Fibroblast of lung (primary cell): ENCODE measurements at regions not wholly inside any gene's neighbourhood (a gene's known extent, or its start where the extent isn't known, plus 50 kb on each side); places are given as distances from the start of the nearest gene placed in this dataset.

Source experiments
- DNase-seq, 2 donors: peaks; one replicate each; pipeline versions ENCODE4 v3.0.0 to v3.0.0-alpha.2; 2010; ENCODE audit warnings: low read depth in 2 of 2
- H2AFZ ChIP-seq: 2 replicates; pipeline ENCODE4 v1.5.1; 2012; ENCODE audit warnings: low read length, control low read depth, inconsistent platforms
- H3K27ac ChIP-seq: 2 replicates; pipeline ENCODE4 v1.5.1; 2011; ENCODE audit warnings: low read length, control low read depth; ENCODE audit not compliant: insufficient read depth
- H3K27me3 ChIP-seq: 2 replicates; pipeline ENCODE4 v1.5.1; 2011; ENCODE audit warnings: mild to moderate bottlenecking, low read length; ENCODE audit not compliant: control insufficient read depth, insufficient read depth
- H3K36me3 ChIP-seq: 2 replicates; pipeline ENCODE4 v1.5.1; 2011; ENCODE audit warnings: low read length; ENCODE audit not compliant: control insufficient read depth, insufficient read depth
- H3K4me1 ChIP-seq: 2 replicates; pipeline ENCODE4 v1.5.1; 2011; ENCODE audit warnings: low read length; ENCODE audit not compliant: control insufficient read depth, insufficient read depth; ENCODE audit errors: extremely low read depth
- H3K4me2 ChIP-seq: 2 replicates; pipeline ENCODE4 v1.5.1; 2011; ENCODE audit warnings: low read length, control low read depth; ENCODE audit not compliant: insufficient read depth; ENCODE audit errors: extremely low read depth
- H3K4me3 ChIP-seq, 4 experiments: fragments of 200-600 bp in 1 of 4; sonication (generic) in 1 of 4; replicated peaks in 1 of 4; 2 replicates each; pipeline ENCODE4 v1.5.1; 2011 to 2016; ENCODE audit warnings: low read length in 4 of 4, low read depth in 3 of 4, mild to moderate bottlenecking in 3 of 4, control low read depth in 2 of 4, inconsistent platforms in 1 of 4, mixed read lengths in 1 of 4; ENCODE audit not compliant: insufficient read depth in 1 of 4; ENCODE audit errors: control extremely low read depth in 1 of 4
- H3K79me2 ChIP-seq: 2 replicates; pipeline ENCODE4 v1.5.1; 2012; ENCODE audit warnings: mild to moderate bottlenecking, low read length, inconsistent platforms; ENCODE audit not compliant: control insufficient read depth, insufficient read depth
- H3K9ac ChIP-seq: 2 replicates; pipeline ENCODE4 v1.5.1; 2011; ENCODE audit warnings: mild to moderate bottlenecking, low read length, control low read depth; ENCODE audit not compliant: insufficient read depth
- H3K9me3 ChIP-seq: 2 replicates; pipeline ENCODE4 v1.5.1; 2012; ENCODE audit warnings: low read depth, low read length; ENCODE audit not compliant: control insufficient read depth, insufficient read depth
- H4K20me1 ChIP-seq: 2 replicates; pipeline ENCODE4 v1.5.1; 2011; ENCODE audit warnings: low read length; ENCODE audit not compliant: control insufficient read depth, insufficient read depth; ENCODE audit errors: extremely low read depth
- EZH2 ChIP-seq: IDR thresholded peaks from 2 replicates; pipeline ENCODE4 v1.5.1; 2012; ENCODE audit warnings: low read length, control low read depth, mild to moderate bottlenecking; ENCODE audit errors: missing control alignments
- TF ChIP-seq, protein P1 (sequence below), 2 donors: IDR thresholded peaks in 1 of 2; conservative IDR thresholded peaks in 1 of 2; 1 replicate in 1 of 2; 2 replicates in 1 of 2; pipeline ENCODE4 v1.5.1; 2011 to 2012; ENCODE audit warnings: low read length in 2 of 2, control low read depth in 1 of 2, inconsistent platforms in 1 of 2, low read depth in 1 of 2, mild to moderate bottlenecking in 1 of 2

- TF ChIP-seq, protein P1, sequence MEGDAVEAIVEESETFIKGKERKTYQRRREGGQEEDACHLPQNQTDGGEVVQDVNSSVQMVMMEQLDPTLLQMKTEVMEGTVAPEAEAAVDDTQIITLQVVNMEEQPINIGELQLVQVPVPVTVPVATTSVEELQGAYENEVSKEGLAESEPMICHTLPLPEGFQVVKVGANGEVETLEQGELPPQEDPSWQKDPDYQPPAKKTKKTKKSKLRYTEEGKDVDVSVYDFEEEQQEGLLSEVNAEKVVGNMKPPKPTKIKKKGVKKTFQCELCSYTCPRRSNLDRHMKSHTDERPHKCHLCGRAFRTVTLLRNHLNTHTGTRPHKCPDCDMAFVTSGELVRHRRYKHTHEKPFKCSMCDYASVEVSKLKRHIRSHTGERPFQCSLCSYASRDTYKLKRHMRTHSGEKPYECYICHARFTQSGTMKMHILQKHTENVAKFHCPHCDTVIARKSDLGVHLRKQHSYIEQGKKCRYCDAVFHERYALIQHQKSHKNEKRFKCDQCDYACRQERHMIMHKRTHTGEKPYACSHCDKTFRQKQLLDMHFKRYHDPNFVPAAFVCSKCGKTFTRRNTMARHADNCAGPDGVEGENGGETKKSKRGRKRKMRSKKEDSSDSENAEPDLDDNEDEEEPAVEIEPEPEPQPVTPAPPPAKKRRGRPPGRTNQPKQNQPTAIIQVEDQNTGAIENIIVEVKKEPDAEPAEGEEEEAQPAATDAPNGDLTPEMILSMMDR (conservative IDR thresholded peaks at IDR 0.05 in 1 of 2, IDR thresholded peaks at IDR 0.05 in 1 of 2; ENCODE audit: low read depth in 1 of 2, low read length in 2 of 2) = no peak
- TF ChIP-seq EZH2 = no peak
- Histone ChIP-seq H3K9ac (no peak overlapping the region), H3K27ac (no peak overlapping the region), H3K27me3 (no peaks in the 10 kb centered on the region), H3K4me2 (no peak overlapping the region), H3K4me1 (no peaks in the 10 kb centered on the region), H3K36me3 (no peaks in the 10 kb centered on the region), H3K4me3 (no peak overlapping the region), H4K20me1 (no peaks in the 10 kb centered on the region), H3K79me2 (no peaks in the 10 kb centered on the region), H3K9me3 (no peaks in the 10 kb centered on the region), H2AFZ (no peak overlapping the region)
- DNase-seq = peak in 1 of 2 donors; percentile 59
Measured at GRCh38 chr3:147937341-147937740, 528.2 kb downstream of the ZIC1 start.

DNA sequence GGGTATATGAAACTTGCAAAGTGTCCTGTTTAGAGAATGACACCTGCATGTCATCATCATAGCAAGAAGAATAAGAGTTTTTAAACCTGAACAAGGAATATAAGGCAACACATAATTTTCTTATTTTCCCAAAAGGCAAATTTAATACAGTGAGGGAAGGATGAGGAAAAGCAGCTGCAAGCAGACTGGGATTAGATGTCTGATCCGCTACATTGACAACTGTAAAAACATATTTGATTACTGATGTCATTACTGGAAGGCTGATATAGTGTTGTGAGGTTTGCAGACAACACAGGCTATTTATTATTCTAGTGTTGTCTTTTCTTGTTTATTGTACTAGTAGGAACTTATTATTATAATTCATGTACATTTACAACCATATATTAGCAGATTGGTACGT lies 528.7 kb downstream of the ZIC1 start:
- H3K27ac ChIP-seq = no peak overlapping the region
- no peak overlapping the region for H2AFZ ChIP-seq
- no peaks in the 10 kb centered on the region for H3K9me3 ChIP-seq
- H3K27me3 ChIP-seq = no peaks in the 10 kb centered on the region
- H3K4me1 ChIP-seq = peaks cover 4% of the 10 kb centered on the region
- H3K79me2 ChIP-seq = no peaks in the 10 kb centered on the region
- DNase-seq = no peak
- H3K9ac ChIP-seq = no peak overlapping the region
- TF ChIP-seq EZH2 = no peak
- TF ChIP-seq, protein P1 (conservative IDR thresholded peaks at IDR 0.05 in 1 of 2, IDR thresholded peaks at IDR 0.05 in 1 of 2; ENCODE audit: low read depth in 1 of 2, low read length in 2 of 2) = no peak
- no peak overlapping the region for H3K4me2 ChIP-seq
- H4K20me1 ChIP-seq = no peaks in the 10 kb centered on the region
- no peaks in the 10 kb centered on the region for H3K36me3 ChIP-seq
- no peak overlapping the region for H3K4me3 ChIP-seq

DNA sequence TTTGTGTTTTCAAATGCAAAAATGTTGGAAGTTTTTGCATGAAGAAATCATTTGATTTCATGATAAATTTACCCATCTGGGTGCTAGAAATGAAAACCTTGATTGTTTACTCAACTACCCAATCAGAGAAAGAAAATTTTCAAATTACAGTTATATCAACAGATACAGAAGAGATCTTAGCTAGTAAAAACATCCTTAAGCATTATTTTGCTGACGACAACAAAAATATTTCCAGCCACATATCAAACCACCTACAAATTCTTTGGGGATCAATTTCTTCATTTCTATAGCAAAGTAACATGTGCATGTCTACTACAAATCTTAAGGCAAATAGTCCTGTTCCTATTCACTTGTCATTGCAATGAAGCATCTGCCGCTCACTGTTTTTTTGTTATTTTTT lies 530.3 kb downstream of the ZIC1 start:
- no peaks in the 10 kb centered on the region for H3K36me3 ChIP-seq
- H3K9me3 ChIP-seq = no peaks in the 10 kb centered on the region
- peak overlapping the region; percentile 20 for H2AFZ ChIP-seq
- no peaks in the 10 kb centered on the region for H4K20me1 ChIP-seq
- H3K4me1 ChIP-seq = peaks cover 14% of the 10 kb centered on the region
- no peak for DNase-seq
- H3K79me2 ChIP-seq = no peaks in the 10 kb centered on the region
- no peak for TF ChIP-seq EZH2
- TF ChIP-seq, protein P1 (conservative IDR thresholded peaks at IDR 0.05 in 1 of 2, IDR thresholded peaks at IDR 0.05 in 1 of 2; ENCODE audit: low read depth in 1 of 2, low read length in 2 of 2) = no peak
- H3K4me3 ChIP-seq = no peak overlapping the region
- no peak overlapping the region for H3K27ac ChIP-seq
- no peaks in the 10 kb centered on the region for H3K27me3 ChIP-seq
- H3K4me2 ChIP-seq = no peak overlapping the region
- no peak overlapping the region for H3K9ac ChIP-seq
